ENCODE measurements at regions not wholly inside any gene's neighbourhood (a gene's known extent, or its start where the extent isn't known, plus 50 kb on each side); places are given as distances from the start of the nearest gene placed in this dataset.

- Mint-ChIP-seq H3K36me3 (peaks cover 0 to 11% (median 4%) of the 10 kb centered on the region in 3 donors), H3K9me3 (peaks cover 7 to 18% (median 10%) of the 10 kb centered on the region in 6 donors), H3K27me3 (ENCODE audit: low read depth in 3 of 3) (peaks cover 0 to 10% (median 7%) of the 10 kb centered on the region in 3 donors), H3K4me1 (no peaks in the 10 kb centered on the region), H3K4me3 (no peak overlapping the region), H3K27ac (no peak overlapping the region)
- DNase-seq, result no peak
Measured at GRCh38 chr14:61973981-61974380, 211.8 kb downstream of the SNAPC1 start.

DNA sequence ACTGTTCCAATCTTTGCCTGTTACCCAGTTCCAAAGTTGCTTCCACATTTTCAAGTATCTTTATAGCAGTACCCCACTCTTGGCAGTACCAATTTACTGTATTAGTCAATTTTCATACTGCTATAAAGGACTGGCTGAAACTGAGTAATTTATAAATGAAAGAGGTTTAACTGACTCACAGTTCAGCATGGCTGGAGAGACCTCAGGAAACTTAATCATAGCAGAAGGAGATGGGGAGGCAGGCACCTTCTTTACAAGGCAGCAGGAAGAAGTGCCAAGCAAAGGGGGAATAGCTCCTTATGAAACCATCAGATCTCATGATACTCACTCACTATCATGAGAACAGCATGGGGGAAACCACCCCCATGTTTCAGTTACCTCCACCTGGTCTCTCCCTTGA is 215.0 kb downstream of the SNAPC1 start:
- peaks cover 0 to 10% (median 5%) of the 10 kb centered on the region in 3 donors for H3K27me3 Mint-ChIP-seq (ENCODE audit: low read depth in 3 of 3)
- peaks cover 0 to 11% (median 4%) of the 10 kb centered on the region in 3 donors for H3K36me3 Mint-ChIP-seq
- peaks cover 7 to 18% (median 10%) of the 10 kb centered on the region in 6 donors for H3K9me3 Mint-ChIP-seq
- DNase-seq, result no peak
- no peaks in the 10 kb centered on the region for H3K4me1 Mint-ChIP-seq
- no peak overlapping the region for H3K27ac Mint-ChIP-seq
- no peak overlapping the region for H3K4me3 Mint-ChIP-seq

DNA sequence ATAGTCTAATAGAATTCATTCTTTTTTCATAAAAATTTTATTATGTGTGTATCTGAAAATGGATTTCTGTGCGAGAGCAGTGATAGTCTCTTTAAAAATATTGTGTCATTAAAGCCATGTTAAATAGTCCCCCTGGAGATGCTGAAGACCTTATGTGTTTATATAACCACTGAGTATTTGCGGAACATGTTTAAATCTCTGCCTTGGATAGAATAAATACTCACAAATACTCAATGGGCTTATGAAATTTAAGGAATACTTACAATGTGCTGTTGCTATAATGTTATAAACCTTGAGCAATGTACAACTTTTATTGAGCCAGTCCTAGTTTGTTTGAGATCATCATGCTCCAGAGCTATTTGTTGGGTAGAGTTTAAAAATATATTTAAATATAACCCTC is 226.0 kb downstream of the SNAPC1 start:
- Mint-ChIP-seq H3K4me1 (no peaks in the 10 kb centered on the region), H3K27ac (no peak overlapping the region), H3K27me3 (ENCODE audit: low read depth in 3 of 3) (peaks cover 0 to 2% (median 0%) of the 10 kb centered on the region in 3 donors), H3K36me3 (peaks cover 0 to 8% (median 0%) of the 10 kb centered on the region in 3 donors), H3K9me3 (no peaks in the 10 kb centered on the region), H3K4me3 (no peak overlapping the region)
- DNase-seq, result no peak

GRCh38 chr14:61992139-61992538 is 229.9 kb downstream of the SNAPC1 start:
- no peak for DNase-seq
- no peaks in the 10 kb centered on the region for H3K4me1 Mint-ChIP-seq
- no peak overlapping the region for H3K4me3 Mint-ChIP-seq
- H3K27me3 Mint-ChIP-seq (ENCODE audit: low read depth in 3 of 3), result peaks cover 0 to 2% (median 2%) of the 10 kb centered on the region in 3 donors
- H3K9me3 Mint-ChIP-seq, result no peaks in the 10 kb centered on the region
- H3K36me3 Mint-ChIP-seq, result peaks cover 0 to 4% (median 0%) of the 10 kb centered on the region in 3 donors
- no peak overlapping the region for H3K27ac Mint-ChIP-seq

DNA sequence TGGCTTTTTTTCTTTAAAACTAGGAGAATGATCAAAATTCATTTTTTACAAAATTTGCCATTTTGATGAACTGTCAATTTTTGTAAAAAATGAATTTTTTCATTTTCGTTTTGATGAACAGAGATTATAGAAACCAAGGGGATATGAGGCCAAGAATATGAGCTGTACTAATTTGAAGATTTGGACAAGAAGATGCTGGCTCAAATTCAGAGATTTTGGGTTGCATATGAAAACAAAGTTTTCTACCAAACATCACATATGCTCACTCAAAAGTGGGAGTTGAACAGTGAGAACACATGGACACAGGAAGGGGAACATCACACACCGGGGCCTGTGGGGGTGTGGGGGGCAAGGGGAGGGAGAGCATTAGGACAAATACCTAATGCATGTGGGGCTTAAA is 230.7 kb downstream of the SNAPC1 start:
- no peak for DNase-seq
- H3K9me3 Mint-ChIP-seq, result no peaks in the 10 kb centered on the region
- H3K36me3 Mint-ChIP-seq, result no peaks in the 10 kb centered on the region
- no peak overlapping the region for H3K4me3 Mint-ChIP-seq
- no peaks in the 10 kb centered on the region for H3K4me1 Mint-ChIP-seq
- peaks cover 0 to 2% (median 2%) of the 10 kb centered on the region in 3 donors for H3K27me3 Mint-ChIP-seq (ENCODE audit: low read depth in 3 of 3)
- no peak overlapping the region for H3K27ac Mint-ChIP-seq

- Mint-ChIP-seq H3K36me3 (no peaks in the 10 kb centered on the region), H3K4me3 (no peak overlapping the region), H3K27ac (no peak overlapping the region), H3K9me3 (no peaks in the 10 kb centered on the region), H3K4me1 (no peaks in the 10 kb centered on the region), H3K27me3 (ENCODE audit: low read depth in 3 of 3) (peaks cover 2 to 4% (median 3%) of the 10 kb centered on the region in 3 donors)
- no peak for DNase-seq
Measured at GRCh38 chr14:61994589-61994988, 232.4 kb downstream of the SNAPC1 start.

GRCh38 chr14:61996753-61997152 is 234.5 kb downstream of the SNAPC1 start:
- Mint-ChIP-seq H3K36me3 (no peaks in the 10 kb centered on the region), H3K27ac (no peak overlapping the region), H3K4me1 (no peaks in the 10 kb centered on the region), H3K4me3 (no peak overlapping the region), H3K9me3 (no peaks in the 10 kb centered on the region), H3K27me3 (ENCODE audit: low read depth in 3 of 3) (peaks cover 2 to 5% (median 5%) of the 10 kb centered on the region in 3 donors)
- no peak for DNase-seq

- H3K4me1 Mint-ChIP-seq, result no peaks in the 10 kb centered on the region
- no peak overlapping the region for H3K27ac Mint-ChIP-seq
- H3K4me3 Mint-ChIP-seq, result no peak overlapping the region
- no peaks in the 10 kb centered on the region for H3K36me3 Mint-ChIP-seq
- DNase-seq, result no peak
- no peaks in the 10 kb centered on the region for H3K9me3 Mint-ChIP-seq
- H3K27me3 Mint-ChIP-seq (ENCODE audit: low read depth in 3 of 3), result peaks cover 3 to 5% (median 5%) of the 10 kb centered on the region in 3 donors
Measured at GRCh38 chr14:61997161-61997560, 234.9 kb downstream of the SNAPC1 start.

DNA sequence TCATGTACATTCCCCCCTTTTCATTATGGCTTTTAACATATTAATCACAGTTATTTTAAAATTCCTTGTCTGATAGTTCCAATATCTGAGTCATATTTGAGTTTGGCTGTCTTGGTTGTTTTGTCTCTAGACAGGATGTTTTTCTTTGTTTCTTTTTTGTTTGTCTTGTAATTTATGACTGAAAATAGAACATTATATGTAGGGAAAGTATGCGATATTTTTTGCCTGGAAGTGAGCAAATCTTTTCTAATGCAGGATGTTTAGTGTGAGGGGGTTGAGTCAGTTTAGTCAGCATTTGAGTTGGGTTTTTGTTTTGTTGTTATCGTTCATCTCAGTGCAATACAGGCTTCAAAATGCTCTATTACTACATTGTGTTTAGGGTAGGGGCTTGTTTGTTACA is 239.7 kb downstream of the SNAPC1 start:
- Mint-ChIP-seq H3K27ac (no peak overlapping the region), H3K27me3 (ENCODE audit: low read depth in 3 of 3) (peaks cover 3 to 11% (median 5%) of the 10 kb centered on the region in 3 donors), H3K36me3 (peaks cover 0 to 5% (median 3%) of the 10 kb centered on the region in 3 donors), H3K4me1 (no peaks in the 10 kb centered on the region), H3K9me3 (no peaks in the 10 kb centered on the region), H3K4me3 (no peak overlapping the region)
- no peak for DNase-seq

DNA sequence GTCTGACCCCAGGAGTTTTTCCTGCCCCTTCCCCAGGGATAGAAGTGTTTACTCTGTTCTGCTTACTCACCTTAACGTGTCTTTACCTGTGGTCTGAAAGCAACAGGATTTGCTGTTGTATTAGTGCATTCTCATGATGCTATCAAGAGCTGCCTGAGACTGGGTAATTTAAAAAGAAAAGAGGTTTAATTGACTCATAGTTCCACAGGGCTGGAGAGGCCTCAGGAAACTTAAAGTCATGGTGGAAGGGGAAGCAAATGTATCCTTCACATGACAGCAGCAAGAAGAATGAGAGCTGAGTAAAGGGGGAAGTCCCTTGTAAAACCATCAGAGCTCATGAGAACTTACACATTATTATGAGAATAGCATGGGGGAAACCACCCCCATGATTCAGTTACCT is 240.4 kb downstream of the SNAPC1 start:
- H3K27me3 Mint-ChIP-seq (ENCODE audit: low read depth in 3 of 3), result peaks cover 3 to 11% (median 5%) of the 10 kb centered on the region in 3 donors
- H3K4me1 Mint-ChIP-seq, result no peaks in the 10 kb centered on the region
- H3K27ac Mint-ChIP-seq, result no peak overlapping the region
- DNase-seq, result no peak
- H3K9me3 Mint-ChIP-seq, result no peaks in the 10 kb centered on the region
- H3K36me3 Mint-ChIP-seq, result peaks cover 0 to 5% (median 3%) of the 10 kb centered on the region in 3 donors
- H3K4me3 Mint-ChIP-seq, result no peak overlapping the region

- Mint-ChIP-seq H3K36me3 (peaks cover 0 to 5% (median 3%) of the 10 kb centered on the region in 3 donors), H3K9me3 (no peaks in the 10 kb centered on the region), H3K27ac (no peak overlapping the region), H3K4me1 (no peaks in the 10 kb centered on the region), H3K27me3 (ENCODE audit: low read depth in 3 of 3) (peaks cover 3 to 11% (median 5%) of the 10 kb centered on the region in 3 donors), H3K4me3 (no peak overlapping the region)
- no peak for DNase-seq
Measured at GRCh38 chr14:62003701-62004100, 241.5 kb downstream of the SNAPC1 start.

- H3K27me3 Mint-ChIP-seq (ENCODE audit: low read depth in 3 of 3), result peaks cover 2 to 9% (median 4%) of the 10 kb centered on the region in 3 donors
- H3K4me1 Mint-ChIP-seq, result no peaks in the 10 kb centered on the region
- no peak for DNase-seq
- no peak overlapping the region for H3K27ac Mint-ChIP-seq
- H3K36me3 Mint-ChIP-seq, result peaks cover 0 to 5% (median 3%) of the 10 kb centered on the region in 3 donors
- H3K9me3 Mint-ChIP-seq, result no peaks in the 10 kb centered on the region
- H3K4me3 Mint-ChIP-seq, result no peak overlapping the region
Measured at GRCh38 chr14:62006116-62006731, 244.0 kb downstream of the SNAPC1 start.

DNA sequence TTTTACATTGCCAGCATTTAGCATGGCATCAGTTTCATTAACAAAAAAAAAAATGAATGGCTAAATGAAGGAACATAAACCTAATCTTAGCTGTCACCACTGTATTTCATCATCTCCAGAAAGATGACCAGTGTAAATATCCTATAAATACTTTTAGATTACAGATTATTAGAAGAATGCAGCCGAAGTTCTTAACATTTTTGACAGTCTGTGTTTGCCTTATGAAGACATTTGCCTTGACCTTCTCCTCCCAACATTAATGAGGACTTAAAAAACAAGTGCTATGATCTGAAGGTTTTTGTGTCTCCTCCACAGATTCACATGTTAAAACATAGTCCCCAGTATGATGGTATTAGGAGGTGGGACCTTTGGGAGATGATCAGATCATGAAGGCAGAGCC is 253.0 kb downstream of the SNAPC1 start:
- H3K27ac Mint-ChIP-seq, result no peak overlapping the region
- no peaks in the 10 kb centered on the region for H3K4me1 Mint-ChIP-seq
- no peaks in the 10 kb centered on the region for H3K9me3 Mint-ChIP-seq
- DNase-seq, result no peak
- H3K27me3 Mint-ChIP-seq (ENCODE audit: low read depth in 3 of 3), result peaks cover 0 to 3% (median 2%) of the 10 kb centered on the region in 3 donors
- H3K36me3 Mint-ChIP-seq, result peaks cover 0 to 3% (median 0%) of the 10 kb centered on the region in 3 donors
- no peak overlapping the region for H3K4me3 Mint-ChIP-seq

- Mint-ChIP-seq H3K36me3 (peaks cover 0 to 3% (median 0%) of the 10 kb centered on the region in 3 donors), H3K4me1 (no peaks in the 10 kb centered on the region), H3K4me3 (no peak overlapping the region), H3K27ac (no peak overlapping the region), H3K27me3 (ENCODE audit: low read depth in 3 of 3) (peaks cover 0 to 2% (median 2%) of the 10 kb centered on the region in 3 donors), H3K9me3 (no peaks in the 10 kb centered on the region)
- DNase-seq, result no peak
Measured at GRCh38 chr14:62015945-62016344, 253.7 kb downstream of the SNAPC1 start.
